HepG2 (cell line): ENCODE measurements at regions not wholly inside any gene's neighbourhood (a gene's known extent, or its start where the extent isn't known, plus 50 kb on each side); places are given as distances from the start of the nearest gene placed in this dataset.
A peak's percentile ranks its signal among the peaks of the same experiment; 100 is the strongest.

Experiments used
- ATAC-seq: fragments of 200-7000 bp; cut with Tn5 transposase; 3 replicates; pipeline ENCODE4 v1.9.1; 2020; ENCODE audit warnings: mild to moderate bottlenecking, moderate library complexity
- BruUV-seq: library from RNA; stranded (reverse); fragments of 400-500 nt; replicated peaks from 2 replicates; lab custom pipeline; 2021; lab: Mats Ljungman, UMichigan
- CTCF ChIA-PET: fragments of 300-600 bp; formaldehyde crosslinking; extraction: SDS; loops from one replicate; lab custom pipeline; 2021; ENCODE audit warnings: low total read pairs, inconsistent platforms, low intra/inter-chr PET ratio; lab: Yijun Ruan, JAX
- POLR2A ChIA-PET: fragments of 350-600 bp; sonication (Branson Sonifier 250); formaldehyde crosslinking; loops from one replicate; lab custom pipeline; 2020; ENCODE audit warnings: antibody characterized with exemption, inconsistent platforms; lab: Yijun Ruan, JAX
- DNase-seq: peaks from one replicate; pipeline ENCODE4 v3.0.0-alpha.2; 2015; ENCODE audit warnings: low spot score
- FAIRE-seq: peaks from 3 replicates; lab custom pipeline; 2011; peaks lifted over from hg19 to GRCh38; lab: Jason Lieb, UNC
- H2AFZ ChIP-seq: one replicate; pipeline ENCODE4 v1.6.1; 2011; ENCODE audit warnings: low read length, inconsistent platforms
- H3K27ac ChIP-seq: fragments of 300-600 bp; 3 replicates; pipeline ENCODE4 v1.8.0; 2011; ENCODE audit warnings: mixed run types, mild to moderate bottlenecking, mixed read lengths, low read length, inconsistent platforms; ENCODE audit not compliant: insufficient read depth; ENCODE audit errors: extremely low read length
- H3K27me3 ChIP-seq, 2 experiments: fragments of 200-600 bp in 1 of 2; 2 replicates in 1 of 2; 3 replicates in 1 of 2; pipeline versions ENCODE4 v1.6.0 to v1.8.0; 2011; ENCODE audit warnings: low read length in 2 of 2, mild to moderate bottlenecking in 2 of 2, moderate library complexity in 2 of 2, inconsistent platforms in 1 of 2; ENCODE audit not compliant: insufficient read depth in 2 of 2, control insufficient read depth in 1 of 2
- H3K36me3 ChIP-seq, 2 experiments: fragments of 200-600 bp in 1 of 2; replicated peaks in 1 of 2; 2 replicates in 1 of 2; 3 replicates in 1 of 2; pipeline versions ENCODE4 v1.5.1 to v1.8.0; 2011; ENCODE audit warnings: low read length in 2 of 2, inconsistent platforms in 1 of 2; ENCODE audit not compliant: insufficient read depth in 2 of 2, control insufficient read depth in 1 of 2
- H3K4me1 ChIP-seq: 2 replicates; pipeline ENCODE4 v1.5.1; 2012; ENCODE audit warnings: low read length, inconsistent platforms; ENCODE audit not compliant: insufficient read depth
- H3K4me2 ChIP-seq: 2 replicates; pipeline ENCODE4 v1.6.0; 2011; ENCODE audit warnings: low read depth, low read length, inconsistent platforms
- H3K4me3 ChIP-seq, 3 experiments: fragments of 200-600 bp in 1 of 3; sonication (generic), shearing (Covaris generic) in 1 of 3; replicated peaks in 1 of 3; 2 replicates each; pipeline ENCODE4 v1.5.1; 2011 to 2016; ENCODE audit warnings: low read length in 3 of 3, inconsistent platforms in 2 of 3, low read depth in 2 of 3, mild to moderate bottlenecking in 2 of 3, control low read depth in 1 of 3, mixed read lengths in 1 of 3; ENCODE audit not compliant: insufficient read depth in 1 of 3
- H3K79me2 ChIP-seq: one replicate; pipeline ENCODE4 v1.6.1; 2011; ENCODE audit warnings: low read length, inconsistent platforms; ENCODE audit not compliant: insufficient read depth
- H3K9ac ChIP-seq: 2 replicates; pipeline ENCODE4 v1.6.0; 2011; ENCODE audit warnings: mild to moderate bottlenecking, low read depth, low read length, inconsistent platforms; ENCODE audit not compliant: insufficient read depth
- H3K9me3 ChIP-seq: 2 replicates; pipeline ENCODE4 v1.5.1; 2012; ENCODE audit warnings: mild to moderate bottlenecking, low read length
- H4K20me1 ChIP-seq: 2 replicates; pipeline ENCODE4 v1.6.0; 2011; ENCODE audit warnings: inconsistent platforms, mild to moderate bottlenecking, low read length, moderate library complexity; ENCODE audit not compliant: insufficient read depth
- AHDC1 ChIP-seq: sonication (generic); formaldehyde crosslinking; IDR thresholded peaks from 2 replicates; pipeline ENCODE4 v1.5.1; 2020; ENCODE audit warnings: mild to moderate bottlenecking, missing genetic modification reagents, borderline replicate concordance
- MAF1 ChIP-seq: sonication (generic); formaldehyde crosslinking; IDR thresholded peaks from 2 replicates; pipeline ENCODE4 v1.5.0; 2020; ENCODE audit warnings: missing genetic modification reagents, borderline replicate concordance
- SMARCC2 ChIP-seq: fragments of 450-650 bp; IDR thresholded peaks from 2 replicates; pipeline ENCODE4 v1.6.1; 2017; ENCODE audit warnings: antibody characterized with exemption, mild to moderate bottlenecking
- THAP7 ChIP-seq: sonication (generic); formaldehyde crosslinking; IDR thresholded peaks from 2 replicates; pipeline ENCODE4 v1.8.1; 2023; ENCODE audit warnings: mild to moderate bottlenecking, missing genetic modification reagents
- ZNF282 ChIP-seq: fragments of 450-650 bp; IDR thresholded peaks from 2 replicates; pipeline ENCODE4 v1.6.1; 2018; ENCODE audit not compliant: partially characterized antibody
- ZNF317 ChIP-seq: sonication (generic); formaldehyde crosslinking; IDR thresholded peaks from 2 replicates; pipeline ENCODE4 v1.5.0; 2020; ENCODE audit warnings: mild to moderate bottlenecking, missing genetic modification reagents
- WGBS: methylation state at CpG from one replicate; pipeline ENCODE4 v1.1.6; 2017; ENCODE audit warnings: low lambda C conversion rate; 5-methylcytosine and 5-hydroxymethylcytosine counted together
- in situ Hi-C: cut with HindIII; loops from 2 replicates; pipeline ENCODE4 v1.10.0; 2017; ENCODE audit warnings: low pct_unique_long_range_greater_than_20kb; ENCODE audit not compliant: extremely low pct_ligation_motif_present
- intact Hi-C: fragments of 100-400 bp; cut with micrococcal nuclease; formaldehyde crosslinking; loops from one replicate; pipeline ENCODE4 v1.10.0; 2022; ENCODE audit not compliant: unreplicated experiment
- TF ChIP-seq, protein P1 (sequence below): IDR thresholded peaks from 2 replicates; pipeline ENCODE4 v1.6.1; 2016; ENCODE audit warnings: low read depth, missing genetic modification reagents, missing compliant biosample characterization

DNA sequence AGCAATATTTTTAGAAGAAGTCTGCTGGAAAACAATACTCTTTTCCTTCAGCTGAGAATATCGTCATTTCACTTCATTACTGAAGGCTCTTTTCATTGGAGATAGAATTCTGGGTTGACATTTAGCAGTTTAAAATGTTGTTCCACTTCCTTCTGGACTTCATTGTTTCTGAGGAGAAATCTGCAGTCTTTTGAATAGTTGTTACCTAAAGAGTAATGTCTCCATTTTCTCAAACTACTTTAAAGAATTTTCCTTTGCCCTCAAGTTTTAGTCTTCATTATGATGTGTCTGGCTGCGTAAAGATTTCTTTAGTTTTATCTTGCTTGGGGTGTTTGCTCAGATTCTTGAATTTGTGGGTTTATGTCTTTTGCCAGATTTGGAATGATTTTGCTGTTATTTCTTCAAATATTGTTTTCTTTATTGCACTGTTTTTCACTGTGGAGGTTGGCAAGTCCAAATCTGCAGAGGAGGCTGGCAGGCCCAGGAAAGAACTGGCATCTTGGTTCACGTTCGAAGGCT, 136.3 kb downstream of the DNAJB6 start:
- FAIRE-seq: no peak

DNA sequence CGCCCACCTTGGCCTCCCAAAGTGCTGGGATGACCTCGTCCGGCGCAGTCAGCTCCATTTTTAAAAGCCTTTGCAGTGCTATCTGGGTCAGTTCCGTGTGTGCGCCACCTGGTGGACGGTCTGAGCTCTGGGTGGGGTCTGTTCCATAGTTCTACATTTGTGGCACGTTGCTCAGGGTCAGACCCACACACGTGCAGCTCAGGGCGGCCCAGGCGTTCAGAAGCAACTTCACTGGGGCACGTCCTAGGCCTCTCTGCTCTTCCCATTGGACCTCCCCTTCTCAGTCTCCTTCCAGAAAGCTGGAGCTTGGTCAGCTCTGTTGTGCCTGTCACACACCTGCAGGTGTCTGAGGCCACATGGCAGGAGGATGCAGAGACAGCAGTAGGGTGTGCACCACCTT, 137.9 kb downstream of the DNAJB6 start:
- no TSS peak for BruUV-seq
- Histone ChIP-seq H3K9me3 (peaks cover 13% of the 10 kb centered on the region), H4K20me1 (no peaks in the 10 kb centered on the region), H3K4me1 (peaks cover 8% of the 10 kb centered on the region; the same call in 1 of the 2 replicates), H3K27ac (no peak overlapping the region), H3K36me3 (no peaks in the 10 kb centered on the region), H3K9ac (no peak overlapping the region), H3K27me3 (peaks cover 8 to 34% of the 10 kb centered on the region in 2 experiments; a peak in 4 of 5 replicates), H3K4me2 (no peak overlapping the region), H3K79me2 (no peaks in the 10 kb centered on the region), H3K4me3 (no peak overlapping the region), H2AFZ (no peak overlapping the region)
- peak; percentile 85 for ATAC-seq
- FAIRE-seq: peak; percentile 37
- intact Hi-C loops (no loop called here), in situ Hi-C loops (no loop called here)
- ChIA-PET CTCF (no interaction called here), POLR2A (no interaction called here)
- peak; percentile 20 for DNase-seq
- 0% methylated on average over 1 of the region's 12 CpGs for WGBS
- TF ChIP-seq, protein P1, sequence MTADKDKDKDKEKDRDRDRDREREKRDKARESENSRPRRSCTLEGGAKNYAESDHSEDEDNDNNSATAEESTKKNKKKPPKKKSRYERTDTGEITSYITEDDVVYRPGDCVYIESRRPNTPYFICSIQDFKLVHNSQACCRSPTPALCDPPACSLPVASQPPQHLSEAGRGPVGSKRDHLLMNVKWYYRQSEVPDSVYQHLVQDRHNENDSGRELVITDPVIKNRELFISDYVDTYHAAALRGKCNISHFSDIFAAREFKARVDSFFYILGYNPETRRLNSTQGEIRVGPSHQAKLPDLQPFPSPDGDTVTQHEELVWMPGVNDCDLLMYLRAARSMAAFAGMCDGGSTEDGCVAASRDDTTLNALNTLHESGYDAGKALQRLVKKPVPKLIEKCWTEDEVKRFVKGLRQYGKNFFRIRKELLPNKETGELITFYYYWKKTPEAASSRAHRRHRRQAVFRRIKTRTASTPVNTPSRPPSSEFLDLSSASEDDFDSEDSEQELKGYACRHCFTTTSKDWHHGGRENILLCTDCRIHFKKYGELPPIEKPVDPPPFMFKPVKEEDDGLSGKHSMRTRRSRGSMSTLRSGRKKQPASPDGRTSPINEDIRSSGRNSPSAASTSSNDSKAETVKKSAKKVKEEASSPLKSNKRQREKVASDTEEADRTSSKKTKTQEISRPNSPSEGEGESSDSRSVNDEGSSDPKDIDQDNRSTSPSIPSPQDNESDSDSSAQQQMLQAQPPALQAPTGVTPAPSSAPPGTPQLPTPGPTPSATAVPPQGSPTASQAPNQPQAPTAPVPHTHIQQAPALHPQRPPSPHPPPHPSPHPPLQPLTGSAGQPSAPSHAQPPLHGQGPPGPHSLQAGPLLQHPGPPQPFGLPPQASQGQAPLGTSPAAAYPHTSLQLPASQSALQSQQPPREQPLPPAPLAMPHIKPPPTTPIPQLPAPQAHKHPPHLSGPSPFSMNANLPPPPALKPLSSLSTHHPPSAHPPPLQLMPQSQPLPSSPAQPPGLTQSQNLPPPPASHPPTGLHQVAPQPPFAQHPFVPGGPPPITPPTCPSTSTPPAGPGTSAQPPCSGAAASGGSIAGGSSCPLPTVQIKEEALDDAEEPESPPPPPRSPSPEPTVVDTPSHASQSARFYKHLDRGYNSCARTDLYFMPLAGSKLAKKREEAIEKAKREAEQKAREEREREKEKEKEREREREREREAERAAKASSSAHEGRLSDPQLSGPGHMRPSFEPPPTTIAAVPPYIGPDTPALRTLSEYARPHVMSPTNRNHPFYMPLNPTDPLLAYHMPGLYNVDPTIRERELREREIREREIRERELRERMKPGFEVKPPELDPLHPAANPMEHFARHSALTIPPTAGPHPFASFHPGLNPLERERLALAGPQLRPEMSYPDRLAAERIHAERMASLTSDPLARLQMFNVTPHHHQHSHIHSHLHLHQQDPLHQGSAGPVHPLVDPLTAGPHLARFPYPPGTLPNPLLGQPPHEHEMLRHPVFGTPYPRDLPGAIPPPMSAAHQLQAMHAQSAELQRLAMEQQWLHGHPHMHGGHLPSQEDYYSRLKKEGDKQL: no peak
- no peak for TF ChIP-seq AHDC1
- TF ChIP-seq MAF1 (CRISPR knock-in tag): no peak
- TF ChIP-seq THAP7: peak; percentile 43; the same call in 1 of the 2 replicates

More for the DNA sequence above, 136.3 kb downstream of the DNAJB6 start:
- Histone ChIP-seq H3K4me3 (no peak overlapping the region), H4K20me1 (no peaks in the 10 kb centered on the region), H3K4me2 (no peak overlapping the region), H3K9me3 (peaks cover 13% of the 10 kb centered on the region), H3K27ac (no peak overlapping the region), H3K27me3 (peaks cover 8 to 47% of the 10 kb centered on the region in 2 experiments; a peak in 4 of 5 replicates), H3K9ac (no peak overlapping the region), H2AFZ (no peak overlapping the region), H3K4me1 (peaks cover 8% of the 10 kb centered on the region; the same call in 1 of the 2 replicates), H3K79me2 (no peaks in the 10 kb centered on the region), H3K36me3 (no peaks in the 10 kb centered on the region)
- ChIA-PET POLR2A (no interaction called here), CTCF (no interaction called here)
- DNase-seq (no peak), ATAC-seq (no peak)
- intact Hi-C loops (no loop called here), in situ Hi-C loops (no loop called here)
- no peak for TF ChIP-seq ZNF282
- no peak for TF ChIP-seq SMARCC2
- TF ChIP-seq ZNF317 (CRISPR knock-in tag): peak; percentile 99
- BruUV-seq: no TSS peak
- WGBS: 1% methylated on average over 4 of the region's 4 CpGs
